Heart left ventricle (tissue), 16 donors: ENCODE measurements at regions not wholly inside any gene's neighbourhood (a gene's known extent, or its start where the extent isn't known, plus 50 kb on each side); places are given as distances from the start of the nearest gene placed in this dataset.

Source experiments
- ATAC-seq, 4 donors: fragments of 200-7000 bp; cut with Tn5 transposase; one replicate each; pipeline ENCODE4 v1.9.1; 2020 to 2022; ENCODE audit warnings: moderate library complexity in 4 of 4, mild to moderate bottlenecking in 3 of 4, moderate number of reproducible peaks in 1 of 4
- DNase-seq, 5 donors: peaks; one replicate each; pipeline ENCODE4 v3.0.0-alpha.2; 2020
- H3K27ac ChIP-seq, 12 donors: fragments of 200-600 bp; sonication (generic) in 4 of 12; one replicate each; pipeline versions ENCODE4 v1.5.0 to v1.8.0; 2016 to 2022; ENCODE audit warnings: mild to moderate bottlenecking in 2 of 12
- H3K27me3 ChIP-seq, 9 donors: fragments of 200-600 bp; sonication (generic) in 2 of 9; one replicate each; pipeline versions ENCODE4 v1.5.1 to v1.8.0; 2016 to 2022; ENCODE audit warnings: mild to moderate bottlenecking in 3 of 9
- H3K36me3 ChIP-seq, 9 donors: fragments of 200-600 bp; sonication (generic) in 2 of 9; one replicate each; pipeline versions ENCODE4 v1.5.0 to v1.8.0; 2018 to 2022; ENCODE audit warnings: mild to moderate bottlenecking in 2 of 9
- H3K4me1 ChIP-seq, 12 donors: fragments of 200-600 bp; sonication (generic) in 4 of 12; one replicate each; pipeline versions ENCODE4 v1.5.0 to v1.8.0; 2016 to 2022; ENCODE audit warnings: mild to moderate bottlenecking in 3 of 12
- H3K4me3 ChIP-seq, 12 donors: fragments of 200-600 bp; sonication (generic) in 4 of 12; one replicate each; pipeline versions ENCODE4 v1.5.0 to v1.8.0; 2017 to 2022; ENCODE audit warnings: mild to moderate bottlenecking in 9 of 12, moderate library complexity in 4 of 12
- H3K9me3 ChIP-seq, 12 donors: fragments of 200-600 bp; sonication (generic) in 4 of 12; one replicate each; pipeline versions ENCODE4 v1.5.0 to v1.8.0; 2016 to 2022; ENCODE audit warnings: mild to moderate bottlenecking in 1 of 12
- POLR2A ChIP-seq, 2 donors: fragments of 450-650 bp; IDR thresholded peaks; one replicate each; pipeline ENCODE4 v1.6.1; 2017; ENCODE audit warnings: antibody characterized with exemption in 2 of 2, mild to moderate bottlenecking in 2 of 2, moderate library complexity in 2 of 2
- WGBS, 4 donors: extraction: QIAGEN DNeasy Blood & Tissue Kit in 2 of 4; methylation state at CpG; one replicate each; pipeline versions ENCODE4 v1.1.5 to v1.1.7; 2013 to 2018; 5-methylcytosine and 5-hydroxymethylcytosine counted together
- intact Hi-C, 10 donors: fragments of 100-400 bp; cut with DNase I; formaldehyde crosslinking; loops; one replicate each; pipeline versions ENCODE4 v1.11.1 to v1.14.2; 2022
- TF ChIP-seq, protein P1 (sequence below), 12 donors: fragments of 200-600 bp; sonication (generic) in 4 of 12; IDR thresholded peaks; one replicate each; pipeline versions ENCODE4 v1.5.0 to v1.8.0; 2018 to 2022; ENCODE audit warnings: antibody characterized with exemption in 12 of 12, mild to moderate bottlenecking in 5 of 12
- donor health status: ischemic (EF 13 %, LVEDD 7.1; RV severe dilation, severe dysfunction).
- donor health status: healthy with polysubstance abuse.
- donor health status: DM: no; HTN: yes; CAD: no.
- donor health status: DM: no; HTN: no; CAD: no.
- donor health status: ischemic (EF 25% LVEDD 6.9; RV normal size, moderate dysfunction).
- donor health status: ischemic (EF 25% LVEDD 5.7; RV mildly dilated, moderate dysfunction).
- donor health status: healthy.
- donor health status: DM: yes; HTN: yes; CAD: no.
- donor health status: ischemic (EF 35%, LVEDD 5.7; RV mildly dilated, moderate dysfunction).
- donor health status: nonischemic (EF 11% LVEDD 7.7; RV severe dilation, severe dysfunction).
- donor health status: DM: yes; HTN: yes; CAD: no.
- donor health status: PGD.
- donor health status: ischemic (EF 29% LVEDD 5.4; RV normal size, mild dysfunction).
- donor health status: nonischemic (EF 23%, LVEDD 6.1; RV moderate dilation, normal function).

DNA sequence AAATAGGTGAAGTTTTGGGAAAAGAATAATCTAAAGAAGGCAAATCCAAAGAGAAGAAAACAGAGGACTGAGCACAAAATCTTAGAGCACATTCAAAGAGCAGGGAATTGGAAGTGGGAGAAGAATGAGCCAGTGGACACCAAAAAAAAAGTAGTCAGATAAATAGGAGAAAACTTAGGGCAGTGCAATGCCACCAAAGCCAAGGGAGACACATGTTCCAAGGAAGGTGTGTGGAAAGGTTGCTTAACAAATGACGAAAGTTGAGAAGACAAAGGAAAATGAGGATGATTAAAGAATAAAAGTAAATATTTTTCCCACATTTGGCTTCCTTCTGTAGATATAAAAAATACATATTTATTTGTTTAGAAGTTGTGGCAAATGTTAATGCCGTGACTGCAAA lies 237.6 kb downstream of the TANC2 start:
- TF ChIP-seq, protein P1, sequence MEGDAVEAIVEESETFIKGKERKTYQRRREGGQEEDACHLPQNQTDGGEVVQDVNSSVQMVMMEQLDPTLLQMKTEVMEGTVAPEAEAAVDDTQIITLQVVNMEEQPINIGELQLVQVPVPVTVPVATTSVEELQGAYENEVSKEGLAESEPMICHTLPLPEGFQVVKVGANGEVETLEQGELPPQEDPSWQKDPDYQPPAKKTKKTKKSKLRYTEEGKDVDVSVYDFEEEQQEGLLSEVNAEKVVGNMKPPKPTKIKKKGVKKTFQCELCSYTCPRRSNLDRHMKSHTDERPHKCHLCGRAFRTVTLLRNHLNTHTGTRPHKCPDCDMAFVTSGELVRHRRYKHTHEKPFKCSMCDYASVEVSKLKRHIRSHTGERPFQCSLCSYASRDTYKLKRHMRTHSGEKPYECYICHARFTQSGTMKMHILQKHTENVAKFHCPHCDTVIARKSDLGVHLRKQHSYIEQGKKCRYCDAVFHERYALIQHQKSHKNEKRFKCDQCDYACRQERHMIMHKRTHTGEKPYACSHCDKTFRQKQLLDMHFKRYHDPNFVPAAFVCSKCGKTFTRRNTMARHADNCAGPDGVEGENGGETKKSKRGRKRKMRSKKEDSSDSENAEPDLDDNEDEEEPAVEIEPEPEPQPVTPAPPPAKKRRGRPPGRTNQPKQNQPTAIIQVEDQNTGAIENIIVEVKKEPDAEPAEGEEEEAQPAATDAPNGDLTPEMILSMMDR (IDR thresholded peaks at IDR 0.05) = no peak
- TF ChIP-seq POLR2A (IDR thresholded peaks at IDR 0.05) = no peak
- intact Hi-C loops = no loop called here
- ATAC-seq (no peak), DNase-seq (no peak)
- H3K4me1 ChIP-seq = no peaks in the 10 kb centered on the region
- 92 to 100% (median 98%) methylated on average over 2 of the region's 2 CpGs for WGBS, 4 donors
- H3K27ac ChIP-seq = no peak overlapping the region
- no peaks in the 10 kb centered on the region for H3K27me3 ChIP-seq
- H3K4me3 ChIP-seq = no peak overlapping the region
- H3K36me3 ChIP-seq = peaks cover 0 to 18% (median 0%) of the 10 kb centered on the region in 9 donors
- H3K9me3 ChIP-seq = peaks cover 0 to 47% (median 10%) of the 10 kb centered on the region in 12 donors

- H3K4me1 ChIP-seq = no peaks in the 10 kb centered on the region
- no peaks in the 10 kb centered on the region for H3K27me3 ChIP-seq
- TF ChIP-seq, protein P1 (IDR thresholded peaks at IDR 0.05) = no peak
- no peak for TF ChIP-seq POLR2A (IDR thresholded peaks at IDR 0.05)
- no peak overlapping the region for H3K27ac ChIP-seq
- 84 to 100% (median 90%) methylated on average over 1 of the region's 1 CpG for WGBS, 4 donors
- DNase-seq (no peak), ATAC-seq (no peak)
- no peaks in the 10 kb centered on the region for H3K36me3 ChIP-seq
- intact Hi-C loops = no loop called here
- H3K4me3 ChIP-seq = no peak overlapping the region
- H3K9me3 ChIP-seq = peaks cover 0 to 4% (median 0%) of the 10 kb centered on the region in 12 donors
Observed at GRCh38 chr17:63221939-63222338, 224.2 kb downstream of the CYB561 start.

GRCh38 chr17:63222655-63223054 lies 223.5 kb downstream of the CYB561 start:
- TF ChIP-seq POLR2A (IDR thresholded peaks at IDR 0.05) = no peak
- TF ChIP-seq, protein P1 (IDR thresholded peaks at IDR 0.05) = no peak
- Histone ChIP-seq H3K27ac (no peak overlapping the region), H3K4me1 (no peaks in the 10 kb centered on the region), H3K9me3 (peaks cover 0 to 7% (median 0%) of the 10 kb centered on the region in 12 donors), H3K27me3 (no peaks in the 10 kb centered on the region), H3K36me3 (no peaks in the 10 kb centered on the region), H3K4me3 (no peak overlapping the region)
- 44 to 100% (median 97%) methylated on average over 1 of the region's 1 CpG for WGBS, 4 donors
- intact Hi-C loops = no loop called here
- no peak for DNase-seq
- ATAC-seq = no peak

GRCh38 chr17:63223212-63223911 lies 222.7 kb downstream of the CYB561 start:
- ATAC-seq = no peak
- Histone ChIP-seq H3K27ac (no peak overlapping the region), H3K36me3 (no peaks in the 10 kb centered on the region), H3K9me3 (peaks cover 0 to 13% (median 0%) of the 10 kb centered on the region in 12 donors), H3K27me3 (no peaks in the 10 kb centered on the region), H3K4me1 (no peaks in the 10 kb centered on the region), H3K4me3 (no peak overlapping the region)
- no peak for DNase-seq
- TF ChIP-seq POLR2A (IDR thresholded peaks at IDR 0.05) = no peak
- TF ChIP-seq, protein P1 (IDR thresholded peaks at IDR 0.05) = no peak
- intact Hi-C loops = no loop called here
- WGBS, 4 donors = 89 to 95% (median 92%) methylated on average over 7 of the region's 7 CpGs
